GM21526 (cell line): ENCODE measurements at regions not wholly inside any gene's neighbourhood (a gene's known extent, or its start where the extent isn't known, plus 50 kb on each side); places are given as distances from the start of the nearest gene placed in this dataset.

Experiments
- ATAC-seq: cut with Tn5 transposase; IDR thresholded peaks from one replicate; pipeline ENCODE4 v1.9.1; 2021; ENCODE audit warnings: moderate library complexity; ENCODE audit not compliant: unreplicated experiment, low FRiP score

GRCh38 chr20:20835897-20836296 is 123.5 kb upstream of the RALGAPA2 start:
- ATAC-seq, result no peak

GRCh38 chr20:20834008-20834407 is 121.6 kb upstream of the RALGAPA2 start:
- no peak for ATAC-seq

- no peak for ATAC-seq
Measured at GRCh38 chr20:20832715-20833114, 120.3 kb upstream of the RALGAPA2 start.

- no peak for ATAC-seq
Measured at GRCh38 chr20:20831794-20832193, 119.3 kb upstream of the RALGAPA2 start.

- no peak for ATAC-seq
Measured at GRCh38 chr20:20829681-20830080, 117.2 kb upstream of the RALGAPA2 start.

- no peak for ATAC-seq
Measured at GRCh38 chr20:20827992-20828597, 115.7 kb upstream of the RALGAPA2 start.

GRCh38 chr20:20824924-20825584 is 112.6 kb upstream of the RALGAPA2 start:
- no peak for ATAC-seq

GRCh38 chr20:20823476-20823881 is 111.0 kb upstream of the RALGAPA2 start:
- no peak for ATAC-seq

GRCh38 chr20:20821484-20822260 is 109.2 kb upstream of the RALGAPA2 start:
- no peak for ATAC-seq

- no peak for ATAC-seq
Measured at GRCh38 chr20:20820785-20821483, 108.5 kb upstream of the RALGAPA2 start.

- no peak for ATAC-seq
Measured at GRCh38 chr20:20820104-20820503, 107.7 kb upstream of the RALGAPA2 start.

GRCh38 chr20:20816969-20817755 is 104.7 kb upstream of the RALGAPA2 start:
- no peak for ATAC-seq

GRCh38 chr20:20815711-20816455 is 103.4 kb upstream of the RALGAPA2 start:
- no peak for ATAC-seq

- no peak for ATAC-seq
Measured at GRCh38 chr20:20814685-20815084, 102.2 kb upstream of the RALGAPA2 start.

- no peak for ATAC-seq
Measured at GRCh38 chr20:20812136-20812535, 99.7 kb upstream of the RALGAPA2 start.

- no peak for ATAC-seq
Measured at GRCh38 chr20:20808016-20808415, 95.6 kb upstream of the RALGAPA2 start.

- no peak for ATAC-seq
Measured at GRCh38 chr20:20806121-20807095, 94.0 kb upstream of the RALGAPA2 start.

GRCh38 chr20:20803011-20803410 is 90.6 kb upstream of the RALGAPA2 start:
- ATAC-seq, result no peak
